ENCODE measurements at regions not wholly inside any gene's neighbourhood (a gene's known extent, or its start where the extent isn't known, plus 50 kb on each side); places are given as distances from the start of the nearest gene placed in this dataset.

- DNase-seq: no peak
Observed at GRCh38 chr1:228923973-228924686, 188.9 kb downstream of the RHOU start.

- no peak for DNase-seq
Observed at GRCh38 chr1:228925691-228926090, 190.4 kb downstream of the RHOU start.

GRCh38 chr1:228927421-228927820 lies 192.1 kb downstream of the RHOU start:
- DNase-seq: no peak

GRCh38 chr1:228927946-228928898 lies 192.9 kb downstream of the RHOU start:
- DNase-seq: no peak

GRCh38 chr1:228929476-228930027 lies 194.3 kb downstream of the RHOU start:
- DNase-seq: no peak

- no peak for DNase-seq
Observed at GRCh38 chr1:228930479-228930957, 195.2 kb downstream of the RHOU start.

GRCh38 chr1:228933753-228934152 lies 198.5 kb downstream of the RHOU start:
- DNase-seq: no peak

- DNase-seq: no peak
Observed at GRCh38 chr1:228935198-228935663, 200.0 kb downstream of the RHOU start.

- DNase-seq: no peak
Observed at GRCh38 chr1:228935855-228936727, 200.8 kb downstream of the RHOU start.

- no peak for DNase-seq
Observed at GRCh38 chr1:228936881-228937280, 201.6 kb downstream of the RHOU start.

- DNase-seq: no peak
Observed at GRCh38 chr1:228937351-228937750, 202.1 kb downstream of the RHOU start.

GRCh38 chr1:228937851-228938536 lies 202.7 kb downstream of the RHOU start:
- no peak for DNase-seq

GRCh38 chr1:228938537-228938901 lies 203.2 kb downstream of the RHOU start:
- DNase-seq: no peak

GRCh38 chr1:228939001-228939691 lies 203.9 kb downstream of the RHOU start:
- DNase-seq: no peak

- DNase-seq: no peak
Observed at GRCh38 chr1:228939881-228940392, 204.7 kb downstream of the RHOU start.

- no peak for DNase-seq
Observed at GRCh38 chr1:228940526-228940925, 205.2 kb downstream of the RHOU start.

- DNase-seq: no peak
Observed at GRCh38 chr1:228940926-228941325, 205.6 kb downstream of the RHOU start.

GRCh38 chr1:228941666-228942065 lies 206.4 kb downstream of the RHOU start:
- DNase-seq: no peak

GRCh38 chr1:228943436-228943835 lies 208.2 kb downstream of the RHOU start:
- DNase-seq: no peak

GRCh38 chr1:228944296-228944695 lies 209.0 kb downstream of the RHOU start:
- DNase-seq: no peak

GRCh38 chr1:228944935-228945371 lies 209.7 kb downstream of the RHOU start:
- no peak for DNase-seq

Data from NCI-H446 (cell line).